Left ventricle myocardium inferior (tissue), 1 donor: ENCODE measurements at regions not wholly inside any gene's neighbourhood (a gene's known extent, or its start where the extent isn't known, plus 50 kb on each side); places are given as distances from the start of the nearest gene placed in this dataset.

Experiments
- DNase-seq: peaks from one replicate; pipeline ENCODE4 v3.0.0-alpha.2; 2020
- H3K27ac ChIP-seq: fragments of 200-600 bp; replicated peaks from 2 replicates; pipeline ENCODE4 v1.8.0; 2021
- H3K27me3 ChIP-seq: fragments of 200-600 bp; 2 replicates; pipeline ENCODE4 v1.8.0; 2021; ENCODE audit warnings: low read depth
- H3K36me3 ChIP-seq: fragments of 200-600 bp; 2 replicates; pipeline ENCODE4 v1.8.0; 2021
- H3K4me1 ChIP-seq: fragments of 200-600 bp; 2 replicates; pipeline ENCODE4 v1.8.0; 2021
- H3K4me3 ChIP-seq: fragments of 200-600 bp; 2 replicates; pipeline ENCODE4 v1.8.0; 2021; ENCODE audit warnings: mild to moderate bottlenecking, moderate library complexity
- H3K9me3 ChIP-seq: fragments of 200-600 bp; replicated peaks from 2 replicates; pipeline ENCODE4 v1.8.0; 2021
- intact Hi-C: fragments of 100-400 bp; cut with micrococcal nuclease; formaldehyde crosslinking; loops from one replicate; pipeline ENCODE4 v1.11.0; 2022
- TF ChIP-seq, protein P1 (sequence below): fragments of 200-600 bp; IDR thresholded peaks from 2 replicates; pipeline ENCODE4 v1.8.0; 2021; ENCODE audit warnings: antibody characterized with exemption, mild to moderate bottlenecking, borderline replicate concordance
- donor health status: DM: no; HTN: yes; CAD: no; lungs with severe emphysema.

DNA sequence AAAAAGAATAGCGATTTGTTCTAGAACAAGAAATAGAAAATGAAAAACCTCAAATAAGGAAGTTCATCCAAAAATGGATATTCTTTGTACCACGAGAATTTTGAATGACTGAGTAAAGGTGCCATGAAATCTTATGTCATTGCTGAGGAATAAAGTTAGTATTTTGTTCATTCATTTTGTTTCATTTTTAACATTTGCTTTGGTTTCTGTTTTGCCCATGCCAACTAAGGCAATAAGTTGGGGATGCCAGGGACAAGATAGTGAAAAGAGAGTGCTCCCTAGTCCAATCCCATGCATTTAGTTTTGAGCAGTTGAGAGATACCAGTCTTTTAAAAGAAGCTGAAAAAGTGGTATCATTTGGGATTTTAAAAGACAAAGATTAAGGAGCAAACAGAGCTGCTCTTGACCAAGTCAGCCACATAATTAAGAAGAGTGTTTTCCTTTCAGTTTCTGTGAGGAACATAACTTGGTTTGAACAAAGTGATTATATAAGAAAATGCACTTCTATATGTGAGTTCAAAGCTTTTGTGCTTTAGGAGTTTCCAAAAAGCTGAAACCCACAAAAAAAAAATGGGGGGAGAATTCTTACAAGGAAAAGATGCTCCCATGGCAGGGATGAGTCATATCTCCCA, 201.4 kb downstream of the PLOD2 start:
- Histone ChIP-seq H3K9me3 (no peaks in the 10 kb centered on the region), H3K27ac (no peak overlapping the region), H3K4me1 (no peaks in the 10 kb centered on the region), H3K36me3 (no peaks in the 10 kb centered on the region), H3K4me3 (no peak overlapping the region), H3K27me3 (no peaks in the 10 kb centered on the region)
- TF ChIP-seq, protein P1, sequence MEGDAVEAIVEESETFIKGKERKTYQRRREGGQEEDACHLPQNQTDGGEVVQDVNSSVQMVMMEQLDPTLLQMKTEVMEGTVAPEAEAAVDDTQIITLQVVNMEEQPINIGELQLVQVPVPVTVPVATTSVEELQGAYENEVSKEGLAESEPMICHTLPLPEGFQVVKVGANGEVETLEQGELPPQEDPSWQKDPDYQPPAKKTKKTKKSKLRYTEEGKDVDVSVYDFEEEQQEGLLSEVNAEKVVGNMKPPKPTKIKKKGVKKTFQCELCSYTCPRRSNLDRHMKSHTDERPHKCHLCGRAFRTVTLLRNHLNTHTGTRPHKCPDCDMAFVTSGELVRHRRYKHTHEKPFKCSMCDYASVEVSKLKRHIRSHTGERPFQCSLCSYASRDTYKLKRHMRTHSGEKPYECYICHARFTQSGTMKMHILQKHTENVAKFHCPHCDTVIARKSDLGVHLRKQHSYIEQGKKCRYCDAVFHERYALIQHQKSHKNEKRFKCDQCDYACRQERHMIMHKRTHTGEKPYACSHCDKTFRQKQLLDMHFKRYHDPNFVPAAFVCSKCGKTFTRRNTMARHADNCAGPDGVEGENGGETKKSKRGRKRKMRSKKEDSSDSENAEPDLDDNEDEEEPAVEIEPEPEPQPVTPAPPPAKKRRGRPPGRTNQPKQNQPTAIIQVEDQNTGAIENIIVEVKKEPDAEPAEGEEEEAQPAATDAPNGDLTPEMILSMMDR, result no peak
- intact Hi-C loops, result no loop called here
- no peak for DNase-seq

DNA sequence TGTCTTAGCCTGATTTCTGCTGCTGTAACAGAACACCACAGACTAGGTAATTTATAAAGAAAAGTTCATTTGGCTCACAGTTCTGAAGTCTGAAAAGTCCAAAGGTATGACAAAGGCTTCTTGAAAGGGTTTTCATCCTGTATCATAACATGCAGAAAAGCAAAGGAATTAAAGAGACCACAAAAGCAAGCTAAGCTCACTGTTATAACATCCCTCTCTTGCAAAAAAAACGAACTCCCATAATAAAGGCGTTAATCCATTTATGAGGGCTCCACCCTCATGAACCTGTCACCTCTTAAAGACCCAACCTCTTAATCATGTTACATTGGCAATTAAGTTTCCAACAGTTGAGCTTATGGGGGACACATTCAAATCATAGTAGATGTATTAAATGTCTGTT, 197.9 kb downstream of the PLOD2 start:
- Histone ChIP-seq H3K4me1 (no peaks in the 10 kb centered on the region), H3K27me3 (no peaks in the 10 kb centered on the region), H3K27ac (no peak overlapping the region), H3K36me3 (no peaks in the 10 kb centered on the region), H3K4me3 (no peak overlapping the region), H3K9me3 (no peaks in the 10 kb centered on the region)
- intact Hi-C loops, result no loop called here
- TF ChIP-seq, protein P1, result no peak
- DNase-seq, result no peak

DNA sequence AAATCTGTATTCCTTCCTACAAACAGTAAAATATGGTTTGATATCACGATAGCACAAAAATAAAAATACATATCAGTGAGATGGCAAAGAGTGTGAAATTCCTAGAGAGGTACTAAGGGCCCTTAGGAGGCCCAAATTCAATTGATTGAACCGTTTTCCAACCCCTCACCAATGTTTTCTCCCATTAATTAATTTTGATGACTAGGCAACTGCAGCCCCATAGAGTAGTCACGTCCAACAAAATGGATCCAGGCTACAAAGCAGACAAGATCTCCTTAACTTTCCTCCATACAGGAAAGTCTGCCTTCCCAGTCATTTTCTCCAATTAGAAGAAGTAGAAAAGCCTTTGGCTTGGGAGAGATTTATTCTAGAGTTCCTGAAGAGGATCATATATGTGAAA, 193.9 kb downstream of the PLOD2 start:
- no peaks in the 10 kb centered on the region for H3K9me3 ChIP-seq
- intact Hi-C loops, result no loop called here

DNA sequence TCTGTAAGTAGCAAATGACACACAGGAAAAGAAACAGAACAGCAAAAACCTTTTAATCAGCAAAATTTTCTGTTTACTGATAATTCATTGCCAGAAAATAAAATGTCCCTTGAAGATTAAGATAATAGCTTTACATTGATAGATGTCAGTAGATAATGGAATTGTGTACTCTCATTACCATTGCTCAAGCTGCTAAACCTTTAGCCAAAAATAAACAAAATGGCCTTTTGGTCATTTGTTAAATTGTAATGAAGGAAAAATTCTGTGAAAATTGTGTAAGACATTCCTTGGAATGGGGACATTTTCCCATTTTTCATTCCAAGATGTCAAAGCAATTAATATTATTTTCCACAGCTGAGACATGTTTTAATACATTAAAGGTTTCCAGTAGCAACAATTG, 189.8 kb downstream of the PLOD2 start:
- no peak for DNase-seq
- no peak overlapping the region for H3K27ac ChIP-seq
- H3K4me1 ChIP-seq, result no peaks in the 10 kb centered on the region
- H3K9me3 ChIP-seq, result no peaks in the 10 kb centered on the region
- no peak overlapping the region for H3K4me3 ChIP-seq
- TF ChIP-seq, protein P1, result no peak
- H3K36me3 ChIP-seq, result no peaks in the 10 kb centered on the region
- intact Hi-C loops, result no loop called here
- H3K27me3 ChIP-seq, result no peaks in the 10 kb centered on the region

More for the DNA sequence above, 193.9 kb downstream of the PLOD2 start:
- DNase-seq, result no peak
- Histone ChIP-seq H3K27me3 (no peaks in the 10 kb centered on the region), H3K4me3 (no peak overlapping the region), H3K27ac (no peak overlapping the region), H3K36me3 (no peaks in the 10 kb centered on the region), H3K4me1 (no peaks in the 10 kb centered on the region)
- TF ChIP-seq, protein P1, result no peak

DNA sequence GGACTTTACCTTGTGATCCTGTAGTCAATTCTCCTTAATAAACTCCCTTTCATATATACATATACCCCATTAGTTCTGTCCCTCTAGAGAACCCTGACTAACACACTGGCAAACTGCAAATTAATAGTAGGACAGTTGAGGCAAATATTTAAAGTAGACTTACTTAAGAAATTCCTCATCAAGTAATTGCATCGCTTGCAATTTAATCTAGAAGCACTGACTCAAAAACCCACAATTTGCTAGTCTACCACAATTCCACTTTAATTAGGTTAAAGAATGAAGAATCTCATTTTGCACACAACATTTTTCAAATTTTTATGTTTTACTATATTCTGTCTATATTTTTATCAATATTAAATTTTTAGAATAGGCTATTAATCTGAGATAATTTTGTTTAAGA, 188.1 kb downstream of the PLOD2 start:
- no peak for DNase-seq
- intact Hi-C loops, result no loop called here
- H3K36me3 ChIP-seq, result no peaks in the 10 kb centered on the region
- H3K4me3 ChIP-seq, result no peak overlapping the region
- TF ChIP-seq, protein P1, result no peak
- no peaks in the 10 kb centered on the region for H3K9me3 ChIP-seq
- no peak overlapping the region for H3K27ac ChIP-seq
- no peaks in the 10 kb centered on the region for H3K4me1 ChIP-seq
- H3K27me3 ChIP-seq, result no peaks in the 10 kb centered on the region
